Esophagus (tissue), 2 donors: ENCODE measurements at regions not wholly inside any gene's neighbourhood (a gene's known extent, or its start where the extent isn't known, plus 50 kb on each side); places are given as distances from the start of the nearest gene placed in this dataset.

Source experiments
- H3K27ac ChIP-seq, 2 donors: one replicate each; pipeline ENCODE4 v1.5.1; 2013; ENCODE audit warnings: low read depth in 2 of 2, mild to moderate bottlenecking in 2 of 2, inconsistent platforms in 1 of 2, low read length in 1 of 2, moderate library complexity in 1 of 2
- H3K27me3 ChIP-seq, 2 donors: one replicate each; pipeline ENCODE4 v1.6.1; 2013; ENCODE audit warnings: low read length in 2 of 2, control low read depth in 1 of 2, mild to moderate bottlenecking in 1 of 2; ENCODE audit not compliant: insufficient read depth in 2 of 2, control insufficient read depth in 1 of 2
- H3K36me3 ChIP-seq, 2 donors: one replicate each; pipeline ENCODE4 v1.6.1; 2013; ENCODE audit warnings: low read length in 1 of 2; ENCODE audit not compliant: control insufficient read depth in 2 of 2, insufficient read depth in 2 of 2
- H3K4me1 ChIP-seq, 2 donors: one replicate each; pipeline ENCODE4 v1.6.1; 2013; ENCODE audit warnings: low read length in 1 of 2; ENCODE audit not compliant: control insufficient read depth in 2 of 2, insufficient read depth in 2 of 2
- H3K4me3 ChIP-seq, 2 donors: one replicate each; pipeline ENCODE4 v1.5.1; 2013; ENCODE audit warnings: low read length in 2 of 2, mild to moderate bottlenecking in 2 of 2, low read depth in 1 of 2, moderate library complexity in 1 of 2
- H3K9me3 ChIP-seq, 2 donors: one replicate each; pipeline ENCODE4 v1.6.1; 2013; ENCODE audit warnings: mild to moderate bottlenecking in 2 of 2, low read depth in 1 of 2, low read length in 1 of 2, moderate library complexity in 1 of 2; ENCODE audit not compliant: control insufficient read depth in 2 of 2, insufficient read depth in 1 of 2
- WGBS, 2 donors: extraction: QIAGEN DNeasy Blood & Tissue Kit; methylation state at CpG; one replicate each; pipeline ENCODE4 v1.1.7; 2013; 5-methylcytosine and 5-hydroxymethylcytosine counted together
- donor health status: healthy with polysubstance abuse.
- donor health status: Bipolar disorder and iron deficiency.

DNA sequence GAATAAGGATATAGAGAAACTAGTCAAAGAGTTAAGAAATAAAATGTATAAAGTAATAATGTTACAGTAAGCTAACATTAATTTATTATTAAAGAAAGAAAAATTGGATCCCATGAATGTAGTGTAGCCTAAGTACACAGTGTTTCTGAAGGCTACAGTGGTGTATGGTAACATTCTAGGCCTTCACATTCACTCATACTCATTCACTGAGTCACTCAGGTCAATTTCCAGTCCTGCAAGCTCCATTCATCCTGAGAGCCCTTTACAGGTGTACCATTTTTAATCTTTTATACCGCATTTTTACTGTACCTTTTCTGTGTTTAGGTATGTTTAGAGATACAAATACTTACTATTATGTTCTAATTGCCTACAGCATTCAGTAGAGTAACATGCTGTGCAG is 120.6 kb upstream of the AGA start:
- H3K36me3 ChIP-seq: no peaks in the 10 kb centered on the region
- H3K4me3 ChIP-seq: no peak overlapping the region
- H3K27ac ChIP-seq: no peak overlapping the region
- no peaks in the 10 kb centered on the region for H3K27me3 ChIP-seq
- 81 to 93% methylated on average over 1 of the region's 1 CpG for WGBS, 2 donors
- H3K4me1 ChIP-seq: no peaks in the 10 kb centered on the region
- H3K9me3 ChIP-seq: no peaks in the 10 kb centered on the region

DNA sequence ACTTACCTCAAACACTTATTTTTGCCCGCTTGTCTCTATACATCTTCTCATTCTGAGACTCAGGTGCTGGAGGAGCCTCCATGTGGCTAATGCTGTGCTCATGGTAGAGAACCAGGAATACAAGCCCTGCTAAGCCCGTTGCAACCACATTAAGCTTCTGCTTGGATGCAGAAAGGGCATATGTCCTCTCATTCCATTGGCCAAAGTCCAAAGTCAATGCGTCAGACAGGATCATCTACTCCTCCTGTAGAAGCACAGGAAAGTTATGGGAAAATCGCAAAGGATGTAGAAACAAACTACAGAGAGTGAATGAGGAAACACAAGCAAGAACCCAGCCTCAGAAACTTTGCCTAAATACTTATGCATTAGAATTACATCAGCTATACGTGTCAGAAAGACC is 124.5 kb upstream of the AGA start:
- WGBS, 2 donors: 67 to 71% methylated on average over 5 of the region's 5 CpGs
- Histone ChIP-seq H3K36me3 (no peaks in the 10 kb centered on the region), H3K4me3 (no peak overlapping the region), H3K4me1 (no peaks in the 10 kb centered on the region), H3K27me3 (no peaks in the 10 kb centered on the region), H3K9me3 (no peaks in the 10 kb centered on the region), H3K27ac (no peak overlapping the region)

DNA sequence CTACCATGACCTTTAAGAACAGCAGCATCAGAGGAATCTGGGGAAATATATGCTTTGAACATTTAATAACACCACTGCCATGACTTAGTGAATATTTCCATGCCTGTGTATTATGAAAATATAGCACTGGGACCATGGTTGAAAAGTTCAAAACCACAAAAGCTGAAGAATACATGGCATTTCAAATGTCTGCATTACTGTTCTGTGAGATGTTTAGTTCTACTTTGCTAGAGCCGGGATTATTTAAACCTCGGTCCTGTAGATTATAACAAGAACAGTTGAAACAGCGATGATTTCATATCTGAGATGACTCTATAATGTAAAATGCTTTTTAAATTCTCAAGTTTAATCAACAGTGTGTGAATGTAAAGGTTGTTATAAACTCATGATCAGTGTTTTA is 126.7 kb upstream of the AGA start:
- no peak overlapping the region for H3K27ac ChIP-seq
- H3K4me3 ChIP-seq: no peak overlapping the region
- H3K4me1 ChIP-seq: no peaks in the 10 kb centered on the region
- no peaks in the 10 kb centered on the region for H3K9me3 ChIP-seq
- no peaks in the 10 kb centered on the region for H3K27me3 ChIP-seq
- H3K36me3 ChIP-seq: no peaks in the 10 kb centered on the region
- WGBS, 2 donors: 87% methylated on average over 3 of the region's 3 CpGs

- Histone ChIP-seq H3K27me3 (no peaks in the 10 kb centered on the region), H3K4me3 (no peak overlapping the region), H3K27ac (no peak overlapping the region), H3K9me3 (no peaks in the 10 kb centered on the region), H3K4me1 (no peaks in the 10 kb centered on the region), H3K36me3 (no peaks in the 10 kb centered on the region)
- 11 to 26% methylated on average over 1 of the region's 1 CpG for WGBS, 2 donors
These were observed 127.2 kb upstream of the AGA start for GRCh38 chr4:177569434-177569833.

- Histone ChIP-seq H3K36me3 (no peaks in the 10 kb centered on the region), H3K9me3 (no peaks in the 10 kb centered on the region), H3K27ac (no peak overlapping the region), H3K4me3 (no peak overlapping the region), H3K27me3 (no peaks in the 10 kb centered on the region), H3K4me1 (no peaks in the 10 kb centered on the region)
- 45 to 63% methylated on average over 2 of the region's 2 CpGs for WGBS, 2 donors
These were observed 131.3 kb upstream of the AGA start for GRCh38 chr4:177573507-177573906.

DNA sequence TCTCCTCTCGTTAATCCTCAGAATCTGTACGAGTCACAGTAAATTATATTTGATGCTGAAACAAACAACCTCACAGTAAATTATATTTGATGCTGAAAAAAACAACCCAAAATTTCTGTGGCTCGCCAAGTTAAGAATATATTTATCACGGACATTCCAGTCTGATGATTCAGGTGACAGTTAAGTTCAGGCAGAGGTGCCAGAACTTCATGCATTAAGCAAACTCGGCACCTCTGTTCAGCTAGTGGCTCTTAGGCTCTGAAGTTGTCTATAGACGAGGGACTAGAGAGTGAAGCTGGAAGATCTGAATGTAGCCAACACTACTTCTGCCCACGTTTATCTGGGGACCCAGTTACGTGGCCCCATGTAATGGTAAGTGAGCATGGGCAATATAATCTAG is 132.2 kb upstream of the AGA start:
- no peak overlapping the region for H3K4me3 ChIP-seq
- 54 to 65% methylated on average over 8 of the region's 8 CpGs for WGBS, 2 donors
- H3K36me3 ChIP-seq: no peaks in the 10 kb centered on the region
- H3K27ac ChIP-seq: no peak overlapping the region
- H3K27me3 ChIP-seq: no peaks in the 10 kb centered on the region
- H3K9me3 ChIP-seq: no peaks in the 10 kb centered on the region
- no peaks in the 10 kb centered on the region for H3K4me1 ChIP-seq

GRCh38 chr4:177579649-177580048 is 137.4 kb upstream of the AGA start:
- WGBS, 2 donors: 54 to 66% methylated on average over 1 of the region's 1 CpG
- no peaks in the 10 kb centered on the region for H3K4me1 ChIP-seq
- H3K36me3 ChIP-seq: no peaks in the 10 kb centered on the region
- no peaks in the 10 kb centered on the region for H3K9me3 ChIP-seq
- H3K4me3 ChIP-seq: no peak overlapping the region
- no peaks in the 10 kb centered on the region for H3K27me3 ChIP-seq
- H3K27ac ChIP-seq: no peak overlapping the region

DNA sequence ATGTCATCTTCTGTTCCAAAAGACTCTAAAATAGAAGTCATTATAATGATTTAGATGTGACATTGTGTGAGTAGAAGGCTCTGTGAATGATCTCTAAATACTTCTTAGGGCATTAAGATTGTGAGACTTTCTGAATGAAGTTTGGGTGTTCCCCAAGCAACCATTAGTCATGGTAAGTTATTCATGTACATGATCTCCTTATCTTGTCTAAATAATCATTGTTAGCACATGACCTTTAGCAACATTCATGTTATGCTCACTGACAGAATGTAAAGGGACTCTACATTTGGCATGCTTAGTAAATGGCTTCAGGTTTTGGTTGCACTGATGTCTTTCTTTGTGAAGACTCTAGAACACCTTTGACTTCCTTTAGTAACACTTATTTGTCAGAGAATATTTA is 140.8 kb upstream of the AGA start:
- no peaks in the 10 kb centered on the region for H3K36me3 ChIP-seq
- no peaks in the 10 kb centered on the region for H3K4me1 ChIP-seq
- no peaks in the 10 kb centered on the region for H3K27me3 ChIP-seq
- H3K9me3 ChIP-seq: no peaks in the 10 kb centered on the region
- H3K27ac ChIP-seq: no peak overlapping the region
- H3K4me3 ChIP-seq: no peak overlapping the region

DNA sequence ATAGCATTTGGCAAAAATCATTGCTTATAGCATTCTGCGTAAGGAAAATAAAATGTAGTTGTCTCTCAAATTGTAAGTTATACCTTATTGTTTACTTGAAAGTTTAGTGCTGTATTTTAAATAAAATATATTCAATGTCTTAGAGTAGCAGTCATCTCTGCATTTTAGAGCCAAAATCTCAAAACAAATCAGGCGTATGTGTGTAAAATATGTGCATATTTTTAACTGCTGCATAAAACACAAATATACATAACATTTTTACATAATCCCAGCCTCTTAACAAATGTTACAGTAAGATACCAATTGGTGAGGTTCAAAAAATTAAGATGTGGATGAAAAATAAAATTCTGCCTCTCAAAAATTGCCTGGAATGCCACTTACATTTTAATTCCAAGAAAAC is 145.8 kb upstream of the AGA start:
- H3K27ac ChIP-seq: no peak overlapping the region
- no peaks in the 10 kb centered on the region for H3K36me3 ChIP-seq
- H3K9me3 ChIP-seq: no peaks in the 10 kb centered on the region
- H3K27me3 ChIP-seq: no peaks in the 10 kb centered on the region
- no peaks in the 10 kb centered on the region for H3K4me1 ChIP-seq
- no peak overlapping the region for H3K4me3 ChIP-seq
- 69 to 87% methylated on average over 2 of the region's 2 CpGs for WGBS, 2 donors

DNA sequence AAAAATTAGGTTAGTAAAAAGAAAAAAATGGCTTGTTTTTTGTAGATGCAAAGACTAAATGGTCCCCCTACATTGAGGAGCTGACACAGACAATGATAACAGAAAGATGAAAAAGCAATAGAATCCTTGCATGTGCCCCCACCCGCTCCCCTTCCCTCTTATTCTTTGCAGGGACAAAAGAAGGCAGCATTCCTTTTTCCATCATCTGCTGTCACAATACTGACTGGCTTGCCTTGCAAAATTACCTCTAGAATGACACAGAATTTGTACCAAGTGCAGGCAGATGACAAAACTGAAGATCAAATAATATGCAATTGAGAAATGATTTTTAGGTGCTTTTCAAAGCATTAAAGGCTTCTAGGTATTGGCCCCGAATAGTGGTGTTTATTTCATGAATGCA is 153.1 kb upstream of the AGA start:
- no peaks in the 10 kb centered on the region for H3K4me1 ChIP-seq
- no peak overlapping the region for H3K27ac ChIP-seq
- H3K4me3 ChIP-seq: no peak overlapping the region
- 85 to 88% methylated on average over 2 of the region's 2 CpGs for WGBS, 2 donors
- no peaks in the 10 kb centered on the region for H3K27me3 ChIP-seq
- no peaks in the 10 kb centered on the region for H3K36me3 ChIP-seq
- no peaks in the 10 kb centered on the region for H3K9me3 ChIP-seq
